PC-3 (cell line): ENCODE measurements at regions not wholly inside any gene's neighbourhood (a gene's known extent, or its start where the extent isn't known, plus 50 kb on each side); places are given as distances from the start of the nearest gene placed in this dataset.

Experiments
- EZH2 ChIP-seq: fragments of 300-600 bp; sonication (generic); IDR thresholded peaks from one replicate; pipeline ENCODE4 v1.6.1; 2017; ENCODE audit warnings: antibody characterized with exemption, mild to moderate bottlenecking, low read length; ENCODE audit not compliant: unreplicated experiment
- EZH2phosphoT487 ChIP-seq: fragments of 300-600 bp; sonication (generic); IDR thresholded peaks from 2 replicates; pipeline ENCODE4 v1.6.1; 2018; ENCODE audit warnings: mild to moderate bottlenecking, antibody characterized with exemption, low read length, borderline replicate concordance
- TF ChIP-seq, protein P1 (sequence below): fragments of 300-600 bp; sonication (generic); conservative IDR thresholded peaks from 2 replicates; pipeline ENCODE4 v1.5.1; 2017; ENCODE audit warnings: antibody characterized with exemption, low read depth, mild to moderate bottlenecking, low read length

DNA sequence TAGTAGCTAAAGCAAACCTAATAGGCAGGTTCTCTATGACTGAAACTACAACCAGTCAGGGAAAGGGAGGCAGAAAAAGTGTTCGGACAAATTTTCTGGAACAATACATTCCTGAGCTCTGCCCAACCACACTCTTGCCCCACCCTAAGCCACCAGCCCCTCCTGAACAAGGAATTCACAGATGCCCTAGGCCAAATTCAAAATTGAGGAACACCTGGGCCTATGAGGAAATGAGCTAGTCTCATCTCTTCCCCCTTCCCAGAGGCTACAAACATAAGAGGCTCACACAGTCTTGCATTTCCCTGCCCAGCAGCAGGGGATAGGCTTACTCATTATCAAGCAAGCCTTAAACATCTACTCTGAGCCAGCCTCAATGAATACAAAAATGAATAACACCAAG is 284.7 kb downstream of the ZNF674 start:
- TF ChIP-seq, protein P1, sequence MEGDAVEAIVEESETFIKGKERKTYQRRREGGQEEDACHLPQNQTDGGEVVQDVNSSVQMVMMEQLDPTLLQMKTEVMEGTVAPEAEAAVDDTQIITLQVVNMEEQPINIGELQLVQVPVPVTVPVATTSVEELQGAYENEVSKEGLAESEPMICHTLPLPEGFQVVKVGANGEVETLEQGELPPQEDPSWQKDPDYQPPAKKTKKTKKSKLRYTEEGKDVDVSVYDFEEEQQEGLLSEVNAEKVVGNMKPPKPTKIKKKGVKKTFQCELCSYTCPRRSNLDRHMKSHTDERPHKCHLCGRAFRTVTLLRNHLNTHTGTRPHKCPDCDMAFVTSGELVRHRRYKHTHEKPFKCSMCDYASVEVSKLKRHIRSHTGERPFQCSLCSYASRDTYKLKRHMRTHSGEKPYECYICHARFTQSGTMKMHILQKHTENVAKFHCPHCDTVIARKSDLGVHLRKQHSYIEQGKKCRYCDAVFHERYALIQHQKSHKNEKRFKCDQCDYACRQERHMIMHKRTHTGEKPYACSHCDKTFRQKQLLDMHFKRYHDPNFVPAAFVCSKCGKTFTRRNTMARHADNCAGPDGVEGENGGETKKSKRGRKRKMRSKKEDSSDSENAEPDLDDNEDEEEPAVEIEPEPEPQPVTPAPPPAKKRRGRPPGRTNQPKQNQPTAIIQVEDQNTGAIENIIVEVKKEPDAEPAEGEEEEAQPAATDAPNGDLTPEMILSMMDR, result no peak
- TF ChIP-seq EZH2 (no peak), EZH2phosphoT487 (no peak)
